ENCODE measurements at regions not wholly inside any gene's neighbourhood (a gene's known extent, or its start where the extent isn't known, plus 50 kb on each side); places are given as distances from the start of the nearest gene placed in this dataset.

DNA sequence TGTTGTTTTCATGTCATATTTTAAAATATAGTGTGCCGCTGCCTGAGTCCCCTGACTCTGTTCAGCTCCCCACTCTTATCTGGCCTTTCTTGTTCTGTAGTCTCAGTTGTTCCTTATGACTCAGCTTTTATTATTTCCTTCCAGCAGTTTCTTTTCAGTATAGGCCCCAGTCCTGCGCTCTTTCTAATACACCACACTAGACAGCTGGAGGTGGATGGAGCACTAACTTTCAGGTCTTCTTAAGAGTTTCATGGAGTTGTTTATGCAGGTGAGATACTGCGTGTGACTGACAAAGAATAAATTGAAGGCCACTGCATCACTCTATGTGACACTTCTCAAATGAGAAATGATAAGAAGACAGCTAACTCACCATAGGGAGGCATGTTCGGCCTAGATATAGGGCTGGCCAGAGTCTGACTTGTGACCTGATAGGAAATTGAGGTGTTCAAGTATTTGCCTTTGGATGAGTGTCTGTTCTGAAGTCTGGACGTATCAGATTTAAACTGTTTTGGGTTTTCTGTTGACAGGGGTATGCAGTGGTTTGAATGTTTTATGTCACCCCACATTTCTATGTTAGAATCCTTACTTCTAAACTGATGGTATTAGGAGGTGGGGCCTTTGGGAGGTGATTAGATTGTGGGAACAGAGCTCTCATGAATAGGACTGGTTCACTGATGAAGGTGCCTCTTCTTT, 60.8 kb upstream of the CLMN start:
- DNase-seq = no peak

DNA sequence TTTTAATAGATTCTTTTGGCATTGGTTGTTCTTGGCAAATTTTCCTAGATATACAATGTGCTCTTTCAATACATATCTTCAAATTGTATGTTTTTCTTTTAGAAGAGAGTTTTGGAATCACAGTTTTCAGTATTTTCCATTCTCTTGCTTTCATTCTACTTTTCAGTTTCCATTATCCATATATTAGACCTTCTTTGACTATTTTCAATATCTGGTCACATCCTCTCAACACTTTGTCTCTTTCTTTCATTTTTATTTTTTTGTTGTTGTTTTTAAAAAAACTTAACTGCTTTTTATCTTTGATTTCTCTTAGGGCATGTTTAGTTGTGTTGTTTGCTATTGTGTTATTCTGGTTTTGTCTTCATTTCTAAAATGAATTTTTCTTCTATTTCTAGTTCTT, 59.9 kb upstream of the CLMN start:
- no peak for DNase-seq

DNA sequence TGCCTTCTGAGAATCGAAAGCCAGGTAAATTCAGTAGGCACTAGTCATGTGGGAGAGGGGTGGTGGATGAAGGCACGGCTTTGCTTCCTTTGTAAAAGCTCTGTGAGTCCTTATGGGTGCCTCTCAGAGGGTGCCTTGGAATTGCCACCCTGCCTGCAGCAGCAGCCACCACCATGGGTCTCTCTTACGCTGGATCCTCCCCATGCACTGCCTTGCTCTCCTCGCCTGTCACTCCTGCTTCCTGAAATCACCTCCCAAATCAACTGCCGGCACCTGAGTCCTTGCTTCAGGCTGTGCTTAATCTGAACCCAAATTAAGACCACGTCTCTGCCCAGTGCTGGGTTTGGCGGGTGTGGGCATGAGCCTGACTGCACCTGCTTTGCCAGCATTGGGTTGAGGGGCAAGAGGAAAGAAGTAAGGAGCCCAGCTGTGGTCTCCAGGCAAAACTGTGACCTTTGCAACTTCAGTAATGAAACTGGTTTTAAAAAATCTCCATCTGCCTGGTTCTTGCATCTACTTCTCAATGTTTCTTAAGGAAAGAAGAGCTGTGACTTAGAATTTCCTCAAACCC, 55.9 kb upstream of the CLMN start:
- DNase-seq = no peak

DNA sequence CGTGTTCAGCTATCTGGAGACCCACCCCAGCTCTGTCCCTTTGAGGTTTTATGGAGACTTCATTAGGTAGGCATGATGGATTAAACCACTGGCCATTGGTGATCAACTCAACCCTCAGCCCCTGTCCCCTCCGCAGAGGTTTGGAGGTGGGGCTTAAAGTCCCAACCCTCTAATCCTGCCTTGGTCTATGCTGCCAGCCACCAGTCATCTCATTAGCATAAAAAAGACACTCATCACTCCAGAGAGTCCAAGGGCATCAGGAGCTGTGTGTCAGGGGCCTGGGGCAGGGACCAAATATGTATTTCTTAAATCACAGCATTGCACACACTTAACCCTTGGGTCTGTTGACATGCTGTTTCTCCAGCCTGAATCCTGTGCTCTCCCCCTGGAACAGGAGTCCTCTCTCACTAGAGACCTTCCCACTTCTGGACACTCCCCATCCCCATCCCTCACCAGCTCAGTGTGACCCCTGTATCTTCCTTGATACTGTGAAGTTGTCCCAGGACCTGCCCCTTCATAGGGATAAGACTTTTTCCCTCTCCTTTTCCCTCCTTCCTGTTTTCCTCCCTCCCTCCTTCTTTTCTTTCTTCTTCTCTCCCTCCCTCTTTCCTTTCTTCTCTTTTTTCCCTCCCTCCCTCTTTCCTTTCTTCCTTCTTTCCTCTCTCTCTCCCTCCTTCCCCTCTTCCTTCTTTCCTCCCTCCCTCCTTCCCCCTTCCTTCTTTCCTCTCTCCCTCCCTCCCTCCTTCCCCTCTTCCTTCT, 54.7 kb upstream of the CLMN start:
- DNase-seq = no peak

DNA sequence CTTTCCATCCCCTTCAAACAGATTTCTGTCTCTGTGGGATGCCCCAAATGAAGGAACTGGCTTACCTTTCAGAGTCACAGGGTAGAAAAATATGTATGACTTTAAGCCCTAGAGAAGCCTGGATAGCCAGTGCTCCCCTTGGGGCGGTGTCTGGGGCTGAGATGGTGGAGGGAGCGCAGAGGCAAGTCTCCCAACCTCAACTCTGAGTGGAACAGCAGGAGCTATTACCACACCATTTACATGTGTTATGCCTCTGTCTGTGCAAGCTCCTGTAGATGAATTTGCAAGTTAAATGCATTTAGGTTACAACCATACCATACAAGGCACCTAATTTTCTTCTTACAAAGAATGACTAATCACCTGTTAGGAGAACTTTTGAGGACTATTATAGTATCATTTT, 50.4 kb upstream of the CLMN start:
- DNase-seq = no peak
